ENCODE measurements at regions not wholly inside any gene's neighbourhood (a gene's known extent, or its start where the extent isn't known, plus 50 kb on each side); places are given as distances from the start of the nearest gene placed in this dataset.
A peak's percentile ranks its signal among the peaks of the same experiment; 100 is the strongest.

- DNase-seq: no peak
Measured at GRCh38 chr14:39857376-39858055, 425.3 kb upstream of the FBXO33 start.

GRCh38 chr14:39853441-39853840, 421.2 kb upstream of the FBXO33 start:
- DNase-seq: no peak

- no peak for DNase-seq
Measured at GRCh38 chr14:39851202-39851601, 419.0 kb upstream of the FBXO33 start.

GRCh38 chr14:39847852-39848251, 415.6 kb upstream of the FBXO33 start:
- DNase-seq: no peak

- no peak for DNase-seq
Measured at GRCh38 chr14:39847194-39847593, 415.0 kb upstream of the FBXO33 start.

- DNase-seq: no peak
Measured at GRCh38 chr14:39843881-39844280, 411.6 kb upstream of the FBXO33 start.

GRCh38 chr14:39841088-39841487, 408.9 kb upstream of the FBXO33 start:
- no peak for DNase-seq

GRCh38 chr14:39827901-39828655, 395.8 kb upstream of the FBXO33 start:
- no peak for DNase-seq

- no peak for DNase-seq
Measured at GRCh38 chr14:39812532-39813320, 380.5 kb upstream of the FBXO33 start.

- no peak for DNase-seq
Measured at GRCh38 chr14:39807271-39807670, 375.0 kb upstream of the FBXO33 start.

GRCh38 chr14:39784461-39784860, 352.2 kb upstream of the FBXO33 start:
- no peak for DNase-seq

- DNase-seq: no peak
Measured at GRCh38 chr14:39781466-39781865, 349.2 kb upstream of the FBXO33 start.

GRCh38 chr14:39773387-39774126, 341.3 kb upstream of the FBXO33 start:
- DNase-seq: no peak

- no peak for DNase-seq
Measured at GRCh38 chr14:39772627-39773026, 340.4 kb upstream of the FBXO33 start.

- DNase-seq: no peak
Measured at GRCh38 chr14:39768589-39768988, 336.4 kb upstream of the FBXO33 start.

GRCh38 chr14:39766397-39767000, 334.3 kb upstream of the FBXO33 start:
- DNase-seq: no peak

GRCh38 chr14:39765676-39766075, 333.4 kb upstream of the FBXO33 start:
- no peak for DNase-seq

- no peak for DNase-seq
Measured at GRCh38 chr14:39763402-39763890, 331.2 kb upstream of the FBXO33 start.

GRCh38 chr14:39762576-39763401, 330.6 kb upstream of the FBXO33 start:
- no peak for DNase-seq

- peak; percentile 2 for DNase-seq
Measured at GRCh38 chr14:39755269-39755878, 323.1 kb upstream of the FBXO33 start.

All from skin of body (tissue), 1 donor.